Gastrocnemius medialis (tissue), 4 donors: ENCODE measurements at regions not wholly inside any gene's neighbourhood (a gene's known extent, or its start where the extent isn't known, plus 50 kb on each side); places are given as distances from the start of the nearest gene placed in this dataset.

Source experiments
- ATAC-seq, 2 donors: fragments of 150-250 bp; one replicate each; pipeline ENCODE4 v1.9.1; 2016
- DNase-seq, 2 donors: peaks; one replicate each; pipeline ENCODE4 v3.0.0-alpha.2; 2019
- H3K27ac ChIP-seq, 4 donors: fragments of 200-600 bp; sonication (generic); 1 replicate in 1 of 4; 2 replicates in 3 of 4; pipeline ENCODE4 v1.5.1; 2016 to 2018; ENCODE audit warnings: mild to moderate bottlenecking in 2 of 4, moderate library complexity in 1 of 4
- H3K27me3 ChIP-seq, 3 donors: fragments of 200-600 bp; sonication (generic) in 2 of 3; 1 replicate in 1 of 3; 2 replicates in 2 of 3; pipeline versions ENCODE4 v1.5.1 to v1.6.0; 2016 to 2019; ENCODE audit warnings: mild to moderate bottlenecking in 1 of 3, moderate library complexity in 1 of 3
- H3K36me3 ChIP-seq, 2 donors: fragments of 200-600 bp; sonication (generic) in 1 of 2; one replicate each; pipeline ENCODE4 v1.5.1; 2017 to 2018
- H3K4me1 ChIP-seq, 2 donors: fragments of 200-600 bp; sonication (generic) in 1 of 2; one replicate each; pipeline ENCODE4 v1.5.1; 2016 to 2017; ENCODE audit warnings: mild to moderate bottlenecking in 2 of 2
- H3K4me3 ChIP-seq, 4 donors: fragments of 200-600 bp; sonication (generic) in 3 of 4; 1 replicate in 1 of 4; 2 replicates in 3 of 4; pipeline ENCODE4 v1.5.1; 2016 to 2019; ENCODE audit warnings: mild to moderate bottlenecking in 2 of 4
- H3K9me3 ChIP-seq, 3 donors: fragments of 200-600 bp; sonication (generic) in 2 of 3; 1 replicate in 1 of 3; 2 replicates in 2 of 3; pipeline ENCODE4 v1.5.1; 2016 to 2019
- CTCF ChIP-seq, 5 experiments: fragments of 450-650 bp in 3 of 5; fragments of 200-600 bp in 2 of 5; sonication (generic) in 2 of 5; IDR thresholded peaks in 4 of 5; conservative IDR thresholded peaks in 1 of 5; 1 replicate in 4 of 5; 2 replicates in 1 of 5; pipeline ENCODE4 v1.5.1; 2016 to 2019; ENCODE audit warnings: antibody characterized with exemption in 5 of 5, mild to moderate bottlenecking in 3 of 5, moderate library complexity in 3 of 5
- POLR2A ChIP-seq, 2 donors: fragments of 450-650 bp; IDR thresholded peaks; one replicate each; pipeline ENCODE4 v1.6.1; 2017; ENCODE audit warnings: antibody characterized with exemption in 2 of 2, mild to moderate bottlenecking in 2 of 2, moderate library complexity in 2 of 2
- in situ Hi-C, 4 donors: fragments of 200-750 bp; cut with MboI; loops; one replicate each; pipeline versions ENCODE4 v1.15.0 to v1.8.0; 2017; ENCODE audit warnings: low sequenced_read_pairs in 4 of 4
- intact Hi-C: fragments of 100-400 bp; cut with DNase I; formaldehyde crosslinking; loops from one replicate; pipeline ENCODE4 v1.15.1; 2023; ENCODE audit warnings: low total_unique reads

GRCh38 chr13:106986687-106987426 is 418.9 kb upstream of the ARGLU1 start:
- Histone ChIP-seq H3K9me3 (no peaks in the 10 kb centered on the region), H3K27ac (no peak overlapping the region), H3K4me3 (no peak overlapping the region), H3K27me3 (no peaks in the 10 kb centered on the region), H3K4me1 (peaks cover 0 to 6% of the 10 kb centered on the region in 2 donors), H3K36me3 (no peaks in the 10 kb centered on the region)
- in situ Hi-C loops: no loop called here
- DNase-seq (no peak), ATAC-seq (no peak)
- intact Hi-C loops: no loop called here
- no peak for TF ChIP-seq CTCF (IDR thresholded peaks at IDR 0.05 in 4 of 5, conservative IDR thresholded peaks at IDR 0.05 in 1 of 5)
- TF ChIP-seq POLR2A (IDR thresholded peaks at IDR 0.05): no peak

GRCh38 chr13:106986033-106986484 is 418.1 kb upstream of the ARGLU1 start:
- no peaks in the 10 kb centered on the region for H3K9me3 ChIP-seq
- DNase-seq: peak in 1 of 2 donors; percentile 13
- no peaks in the 10 kb centered on the region for H3K27me3 ChIP-seq
- TF ChIP-seq POLR2A (IDR thresholded peaks at IDR 0.05) (no peak), CTCF (IDR thresholded peaks at IDR 0.05 in 4 of 5, conservative IDR thresholded peaks at IDR 0.05 in 1 of 5) (no peak)
- no peak overlapping the region for H3K4me3 ChIP-seq
- in situ Hi-C loops (no loop called here), intact Hi-C loops (no loop called here)
- H3K4me1 ChIP-seq: peaks cover 0 to 6% of the 10 kb centered on the region in 2 donors
- no peaks in the 10 kb centered on the region for H3K36me3 ChIP-seq
- H3K27ac ChIP-seq: no peak overlapping the region
- ATAC-seq: peak; percentile 24 to 47

GRCh38 chr13:106985481-106985880 is 417.5 kb upstream of the ARGLU1 start:
- no peak for TF ChIP-seq POLR2A (IDR thresholded peaks at IDR 0.05)
- no peak for TF ChIP-seq CTCF (IDR thresholded peaks at IDR 0.05 in 4 of 5, conservative IDR thresholded peaks at IDR 0.05 in 1 of 5)
- in situ Hi-C loops: no loop called here
- Histone ChIP-seq H3K27me3 (no peaks in the 10 kb centered on the region), H3K27ac (no peak overlapping the region), H3K4me3 (no peak overlapping the region), H3K4me1 (peaks cover 0 to 6% of the 10 kb centered on the region in 2 donors), H3K36me3 (no peaks in the 10 kb centered on the region), H3K9me3 (no peaks in the 10 kb centered on the region)
- DNase-seq: no peak
- no peak for ATAC-seq
- intact Hi-C loops: no loop called here

GRCh38 chr13:106981051-106981450 is 413.1 kb upstream of the ARGLU1 start:
- Histone ChIP-seq H3K36me3 (no peaks in the 10 kb centered on the region), H3K27me3 (no peaks in the 10 kb centered on the region), H3K4me3 (no peak overlapping the region), H3K27ac (no peak overlapping the region), H3K9me3 (no peaks in the 10 kb centered on the region), H3K4me1 (no peaks in the 10 kb centered on the region)
- no peak for TF ChIP-seq CTCF (IDR thresholded peaks at IDR 0.05 in 4 of 5, conservative IDR thresholded peaks at IDR 0.05 in 1 of 5)
- no peak for TF ChIP-seq POLR2A (IDR thresholded peaks at IDR 0.05)
- no peak for DNase-seq
- ATAC-seq: no peak
- intact Hi-C loops: no loop called here
- in situ Hi-C loops: no loop called here
